Left ventricle myocardium inferior (tissue), 1 donor: ENCODE measurements at regions not wholly inside any gene's neighbourhood (a gene's known extent, or its start where the extent isn't known, plus 50 kb on each side); places are given as distances from the start of the nearest gene placed in this dataset.

Experiments
- DNase-seq: peaks from one replicate; pipeline ENCODE4 v3.0.0-alpha.2; 2020
- H3K27ac ChIP-seq: fragments of 200-600 bp; replicated peaks from 2 replicates; pipeline ENCODE4 v1.8.0; 2021
- H3K27me3 ChIP-seq: fragments of 200-600 bp; 2 replicates; pipeline ENCODE4 v1.8.0; 2021; ENCODE audit warnings: low read depth
- H3K36me3 ChIP-seq: fragments of 200-600 bp; 2 replicates; pipeline ENCODE4 v1.8.0; 2021
- H3K4me1 ChIP-seq: fragments of 200-600 bp; 2 replicates; pipeline ENCODE4 v1.8.0; 2021
- H3K4me3 ChIP-seq: fragments of 200-600 bp; 2 replicates; pipeline ENCODE4 v1.8.0; 2021; ENCODE audit warnings: mild to moderate bottlenecking, moderate library complexity
- H3K9me3 ChIP-seq: fragments of 200-600 bp; replicated peaks from 2 replicates; pipeline ENCODE4 v1.8.0; 2021
- CTCF ChIP-seq: fragments of 200-600 bp; IDR thresholded peaks from 2 replicates; pipeline ENCODE4 v1.8.0; 2021; ENCODE audit warnings: antibody characterized with exemption, mild to moderate bottlenecking, borderline replicate concordance
- intact Hi-C: fragments of 100-400 bp; cut with micrococcal nuclease; formaldehyde crosslinking; loops from one replicate; pipeline ENCODE4 v1.11.0; 2022
- donor health status: DM: no; HTN: yes; CAD: no; lungs with severe emphysema.

- no peak overlapping the region for H3K4me3 ChIP-seq
- no peaks in the 10 kb centered on the region for H3K9me3 ChIP-seq
- H3K27ac ChIP-seq = no peak overlapping the region
- H3K36me3 ChIP-seq = no peaks in the 10 kb centered on the region
- no peak for TF ChIP-seq CTCF
- intact Hi-C loops = no loop called here
- peaks cover 59% of the 10 kb centered on the region for H3K27me3 ChIP-seq
- DNase-seq = no peak
- H3K4me1 ChIP-seq = no peaks in the 10 kb centered on the region
Observed at GRCh38 chr10:128964100-128964403, 503.0 kb upstream of the MGMT start.

GRCh38 chr10:128967980-128968756 is 498.9 kb upstream of the MGMT start:
- no peak for DNase-seq
- peaks cover 53% of the 10 kb centered on the region for H3K27me3 ChIP-seq
- H3K4me3 ChIP-seq = no peak overlapping the region
- H3K9me3 ChIP-seq = no peaks in the 10 kb centered on the region
- H3K36me3 ChIP-seq = no peaks in the 10 kb centered on the region
- H3K4me1 ChIP-seq = no peaks in the 10 kb centered on the region
- intact Hi-C loops = no loop called here
- TF ChIP-seq CTCF = no peak
- H3K27ac ChIP-seq = no peak overlapping the region

- no peaks in the 10 kb centered on the region for H3K36me3 ChIP-seq
- no peak for DNase-seq
- H3K27ac ChIP-seq = no peak overlapping the region
- intact Hi-C loops = no loop called here
- peaks cover 40% of the 10 kb centered on the region for H3K27me3 ChIP-seq
- no peak for TF ChIP-seq CTCF
- H3K4me3 ChIP-seq = no peak overlapping the region
- H3K4me1 ChIP-seq = no peaks in the 10 kb centered on the region
- no peaks in the 10 kb centered on the region for H3K9me3 ChIP-seq
Observed at GRCh38 chr10:128969551-128969950, 497.5 kb upstream of the MGMT start.

- no peaks in the 10 kb centered on the region for H3K9me3 ChIP-seq
- DNase-seq = no peak
- intact Hi-C loops = no loop called here
- H3K27me3 ChIP-seq = peaks cover 29% of the 10 kb centered on the region
- no peaks in the 10 kb centered on the region for H3K4me1 ChIP-seq
- no peak for TF ChIP-seq CTCF
- H3K27ac ChIP-seq = no peak overlapping the region
- H3K4me3 ChIP-seq = no peak overlapping the region
- H3K36me3 ChIP-seq = no peaks in the 10 kb centered on the region
Observed at GRCh38 chr10:128971374-128972035, 495.5 kb upstream of the MGMT start.

- Histone ChIP-seq H3K36me3 (no peaks in the 10 kb centered on the region), H3K27me3 (peaks cover 26% of the 10 kb centered on the region), H3K27ac (no peak overlapping the region), H3K4me1 (no peaks in the 10 kb centered on the region), H3K4me3 (no peak overlapping the region), H3K9me3 (no peaks in the 10 kb centered on the region)
- TF ChIP-seq CTCF = no peak
- no peak for DNase-seq
- intact Hi-C loops = no loop called here
Observed at GRCh38 chr10:128972036-128972405, 495.0 kb upstream of the MGMT start.
